Skeletal muscle satellite cell (primary cell): ENCODE measurements at regions not wholly inside any gene's neighbourhood (a gene's known extent, or its start where the extent isn't known, plus 50 kb on each side); places are given as distances from the start of the nearest gene placed in this dataset.
"Not testable (repeated sequence)": the region's sequence is repeated elsewhere in the genome, so short reads cannot be mapped to it uniquely, and the experiment has no call there.

ENCODE experiments used
- H3K27me3 ChIP-seq: 2 replicates; pipeline ENCODE4 v1.7.0; 2013; ENCODE audit warnings: low read length; ENCODE audit not compliant: control insufficient read depth, insufficient read depth
- H3K36me3 ChIP-seq: 2 replicates; pipeline ENCODE4 v1.7.0; 2013; ENCODE audit warnings: mild to moderate bottlenecking, control low read depth, low read length; ENCODE audit not compliant: insufficient read depth
- H3K4me1 ChIP-seq: 2 replicates; pipeline ENCODE4 v1.7.0; 2013; ENCODE audit warnings: low read length; ENCODE audit not compliant: control insufficient read depth, insufficient read depth
- H3K4me2 ChIP-seq: 2 replicates; pipeline ENCODE4 v1.7.0; 2013; ENCODE audit warnings: mild to moderate bottlenecking, low read length
- H3K4me3 ChIP-seq: 2 replicates; pipeline ENCODE4 v1.7.0; 2013; ENCODE audit warnings: low read length
- H3K9ac ChIP-seq: 2 replicates; pipeline ENCODE4 v1.7.0; 2013; ENCODE audit warnings: mild to moderate bottlenecking, low read depth, low read length, moderate library complexity
- H3K9me3 ChIP-seq: replicated peaks from 2 replicates; pipeline ENCODE4 v1.7.0; 2013; ENCODE audit warnings: mild to moderate bottlenecking, control low read depth, low read length

- no peak overlapping the region for H3K4me2 ChIP-seq
- no peaks in the 10 kb centered on the region for H3K36me3 ChIP-seq
- H3K27me3 ChIP-seq, result no peaks in the 10 kb centered on the region
- H3K9ac ChIP-seq, result no peak overlapping the region
- H3K9me3 ChIP-seq, result peaks cover 4% of the 10 kb centered on the region
- no peaks in the 10 kb centered on the region for H3K4me1 ChIP-seq
- H3K4me3 ChIP-seq, result no peak overlapping the region
These were observed 614.3 kb upstream of the MIS18BP1 start for GRCh38 chr14:45867046-45867894.

GRCh38 chr14:45838597-45838996 is 585.6 kb upstream of the MIS18BP1 start:
- Histone ChIP-seq H3K9me3 (no peaks in the 10 kb centered on the region), H3K9ac (no peak overlapping the region), H3K4me1 (no peaks in the 10 kb centered on the region), H3K27me3 (no peaks in the 10 kb centered on the region), H3K4me2 (no peak overlapping the region), H3K4me3 (no peak overlapping the region), H3K36me3 (no peaks in the 10 kb centered on the region)

GRCh38 chr14:45819107-45819506 is 566.1 kb upstream of the MIS18BP1 start:
- Histone ChIP-seq H3K4me1 (no peaks in the 10 kb centered on the region), H3K36me3 (no peaks in the 10 kb centered on the region), H3K9ac (no peak overlapping the region), H3K9me3 (no peaks in the 10 kb centered on the region), H3K4me3 (no peak overlapping the region), H3K27me3 (no peaks in the 10 kb centered on the region), H3K4me2 (no peak overlapping the region)

GRCh38 chr14:45811155-45811554 is 558.2 kb upstream of the MIS18BP1 start:
- Histone ChIP-seq H3K27me3 (no peaks in the 10 kb centered on the region), H3K9ac (no peak overlapping the region), H3K36me3 (no peaks in the 10 kb centered on the region), H3K4me3 (no peak overlapping the region), H3K4me1 (no peaks in the 10 kb centered on the region), H3K9me3 (no peaks in the 10 kb centered on the region), H3K4me2 (no peak overlapping the region)

- H3K4me3 ChIP-seq, result no peak overlapping the region
- H3K27me3 ChIP-seq, result no peaks in the 10 kb centered on the region
- H3K4me2 ChIP-seq, result no peak overlapping the region
- no peaks in the 10 kb centered on the region for H3K36me3 ChIP-seq
- no peaks in the 10 kb centered on the region for H3K4me1 ChIP-seq
- H3K9ac ChIP-seq, result no peak overlapping the region
- H3K9me3 ChIP-seq, result no peaks in the 10 kb centered on the region
These were observed 557.3 kb upstream of the MIS18BP1 start for GRCh38 chr14:45810152-45810872.

GRCh38 chr14:45807178-45807899 is 554.3 kb upstream of the MIS18BP1 start:
- Histone ChIP-seq H3K27me3 (no peaks in the 10 kb centered on the region), H3K4me3 (no peak overlapping the region), H3K36me3 (no peaks in the 10 kb centered on the region), H3K4me1 (no peaks in the 10 kb centered on the region), H3K4me2 (no peak overlapping the region), H3K9me3 (no peaks in the 10 kb centered on the region), H3K9ac (no peak overlapping the region)

GRCh38 chr14:45799511-45799910 is 546.5 kb upstream of the MIS18BP1 start:
- H3K27me3 ChIP-seq, result no peaks in the 10 kb centered on the region
- no peak overlapping the region for H3K4me2 ChIP-seq
- no peaks in the 10 kb centered on the region for H3K36me3 ChIP-seq
- H3K9ac ChIP-seq, result no peak overlapping the region
- H3K4me1 ChIP-seq, result no peaks in the 10 kb centered on the region
- H3K4me3 ChIP-seq, result no peak overlapping the region
- no peaks in the 10 kb centered on the region for H3K9me3 ChIP-seq

GRCh38 chr14:45798659-45799058 is 545.7 kb upstream of the MIS18BP1 start:
- Histone ChIP-seq H3K4me1 (no peaks in the 10 kb centered on the region), H3K27me3 (no peaks in the 10 kb centered on the region), H3K9ac (no peak overlapping the region), H3K36me3 (no peaks in the 10 kb centered on the region), H3K4me2 (no peak overlapping the region), H3K4me3 (no peak overlapping the region), H3K9me3 (no peaks in the 10 kb centered on the region)

GRCh38 chr14:45796006-45796405 is 543.0 kb upstream of the MIS18BP1 start:
- not testable (repeated sequence) for H3K4me2 ChIP-seq, H3K9me3 ChIP-seq, H3K9ac ChIP-seq, H3K4me1 ChIP-seq, H3K36me3 ChIP-seq, H3K27me3 ChIP-seq, H3K4me3 ChIP-seq

GRCh38 chr14:45793081-45793480 is 540.1 kb upstream of the MIS18BP1 start:
- Histone ChIP-seq H3K9me3 (no peaks in the 10 kb centered on the region), H3K4me3 (no peak overlapping the region), H3K36me3 (no peaks in the 10 kb centered on the region), H3K9ac (no peak overlapping the region), H3K4me2 (no peak overlapping the region), H3K4me1 (no peaks in the 10 kb centered on the region), H3K27me3 (no peaks in the 10 kb centered on the region)

GRCh38 chr14:45790293-45790692 is 537.3 kb upstream of the MIS18BP1 start:
- H3K4me3 ChIP-seq, result no peak overlapping the region
- H3K27me3 ChIP-seq, result no peaks in the 10 kb centered on the region
- no peaks in the 10 kb centered on the region for H3K9me3 ChIP-seq
- H3K4me1 ChIP-seq, result no peaks in the 10 kb centered on the region
- no peak overlapping the region for H3K4me2 ChIP-seq
- no peaks in the 10 kb centered on the region for H3K36me3 ChIP-seq
- no peak overlapping the region for H3K9ac ChIP-seq
